Liver (tissue), 8 donors: ENCODE measurements at regions not wholly inside any gene's neighbourhood (a gene's known extent, or its start where the extent isn't known, plus 50 kb on each side); places are given as distances from the start of the nearest gene placed in this dataset.

Experiments used
- DNase-seq: peaks from one replicate; pipeline ENCODE4 v3.0.0-alpha.2; 2017; ENCODE audit warnings: low spot score
- H3K27ac ChIP-seq, 2 donors: one replicate each; pipeline ENCODE4 v1.7.0; 2013; ENCODE audit warnings: inconsistent platforms in 2 of 2, low read length in 2 of 2, control low read depth in 1 of 2, low read depth in 1 of 2, mild to moderate bottlenecking in 1 of 2
- H3K27me3 ChIP-seq, 4 donors: one replicate each; pipeline versions ENCODE4 v1.6.1 to v1.7.0; 2013; ENCODE audit warnings: low read length in 3 of 4, inconsistent platforms in 1 of 4, mild to moderate bottlenecking in 1 of 4, moderate library complexity in 1 of 4; ENCODE audit not compliant: control insufficient read depth in 4 of 4, insufficient read depth in 4 of 4
- H3K36me3 ChIP-seq, 4 donors: one replicate each; pipeline versions ENCODE4 v1.6.1 to v1.7.0; 2013; ENCODE audit warnings: low read length in 3 of 4, mild to moderate bottlenecking in 3 of 4, low read depth in 1 of 4, moderate library complexity in 1 of 4; ENCODE audit not compliant: control insufficient read depth in 4 of 4, insufficient read depth in 3 of 4
- H3K4me1 ChIP-seq, 4 donors: one replicate each; pipeline versions ENCODE4 v1.6.1 to v1.7.0; 2013; ENCODE audit warnings: low read length in 3 of 4, mild to moderate bottlenecking in 3 of 4, moderate library complexity in 1 of 4; ENCODE audit not compliant: control insufficient read depth in 4 of 4, insufficient read depth in 4 of 4
- H3K4me3 ChIP-seq, 3 donors: one replicate each; pipeline versions ENCODE4 v1.6.1 to v1.7.0; 2013; ENCODE audit warnings: low read length in 3 of 3, control low read depth in 1 of 3, low read depth in 1 of 3, mild to moderate bottlenecking in 1 of 3
- H3K9ac ChIP-seq, 2 donors: one replicate each; pipeline ENCODE4 v1.7.0; 2013; ENCODE audit warnings: low read length in 2 of 2, mild to moderate bottlenecking in 2 of 2, moderate library complexity in 2 of 2, control low read depth in 1 of 2, low read depth in 1 of 2
- H3K9me3 ChIP-seq, 4 donors: one replicate each; pipeline versions ENCODE4 v1.6.1 to v1.7.0; 2013; ENCODE audit warnings: low read length in 3 of 4; ENCODE audit not compliant: control insufficient read depth in 4 of 4
- ATF3 ChIP-seq: IDR thresholded peaks from 2 replicates; pipeline ENCODE4 v1.6.1; 2016; ENCODE audit warnings: antibody characterized with exemption
- CTCF ChIP-seq: fragments of 150-350 bp; IDR thresholded peaks from 2 replicates; pipeline ENCODE4 v1.5.1; 2017; ENCODE audit warnings: improper control_type of control experiment, low read depth, low read length; ENCODE audit not compliant: missing input control
- EGR1 ChIP-seq, 2 donors: IDR thresholded peaks; 2 replicates each; pipeline ENCODE4 v1.6.1; 2016 to 2018; ENCODE audit warnings: antibody characterized with exemption in 2 of 2, low read depth in 2 of 2
- FOXA1 ChIP-seq: IDR thresholded peaks from 2 replicates; pipeline ENCODE4 v1.6.1; 2016; ENCODE audit warnings: antibody characterized with exemption
- FOXA2 ChIP-seq: IDR thresholded peaks from 2 replicates; pipeline ENCODE4 v1.6.1; 2016; ENCODE audit warnings: antibody characterized with exemption
- GABPA ChIP-seq, 2 donors: IDR thresholded peaks in 1 of 2; conservative IDR thresholded peaks in 1 of 2; 2 replicates each; pipeline ENCODE4 v1.6.1; 2016; ENCODE audit warnings: antibody characterized with exemption in 2 of 2, mild to moderate bottlenecking in 1 of 2, moderate library complexity in 1 of 2
- HNF4A ChIP-seq, 2 donors: conservative IDR thresholded peaks; 2 replicates each; pipeline ENCODE4 v1.6.1; 2016; ENCODE audit warnings: antibody characterized with exemption in 2 of 2, mild to moderate bottlenecking in 2 of 2
- HNF4G ChIP-seq: IDR thresholded peaks from 2 replicates; pipeline ENCODE4 v1.6.1; 2016; ENCODE audit warnings: antibody characterized with exemption
- JUND ChIP-seq, 2 donors: IDR thresholded peaks; 2 replicates each; pipeline ENCODE4 v1.6.1; 2016; ENCODE audit warnings: antibody characterized with exemption in 2 of 2
- MAX ChIP-seq: IDR thresholded peaks from 2 replicates; pipeline ENCODE4 v1.6.1; 2016; ENCODE audit warnings: antibody characterized with exemption
- NR2F2 ChIP-seq: IDR thresholded peaks from 2 replicates; pipeline ENCODE4 v1.6.1; 2016; ENCODE audit warnings: antibody characterized with exemption
- RAD21 ChIP-seq, 2 donors: IDR thresholded peaks; 2 replicates each; pipeline ENCODE4 v1.6.1; 2016; ENCODE audit warnings: antibody characterized with exemption in 2 of 2, mild to moderate bottlenecking in 2 of 2
- REST ChIP-seq: IDR thresholded peaks from 2 replicates; pipeline ENCODE4 v1.6.1; 2016; ENCODE audit warnings: antibody characterized with exemption, mild to moderate bottlenecking
- RXRA ChIP-seq, 2 donors: IDR thresholded peaks; 2 replicates each; pipeline ENCODE4 v1.6.1; 2017 to 2018; ENCODE audit warnings: antibody characterized with exemption in 2 of 2, mild to moderate bottlenecking in 1 of 2
- SP1 ChIP-seq: IDR thresholded peaks from 2 replicates; pipeline ENCODE4 v1.6.1; 2018; ENCODE audit warnings: antibody characterized with exemption, mild to moderate bottlenecking
- TAF1 ChIP-seq: conservative IDR thresholded peaks from 2 replicates; pipeline ENCODE4 v1.6.1; 2016; ENCODE audit warnings: antibody characterized with exemption, mild to moderate bottlenecking
- YY1 ChIP-seq: IDR thresholded peaks from 2 replicates; pipeline ENCODE4 v1.6.1; 2016; ENCODE audit warnings: antibody characterized with exemption, mild to moderate bottlenecking
- ZBTB33 ChIP-seq: IDR thresholded peaks from 2 replicates; pipeline ENCODE4 v1.6.1; 2016; ENCODE audit warnings: antibody characterized with exemption
- WGBS: extraction: QIAGEN DNeasy Blood & Tissue Kit; methylation state at CpG from one replicate; pipeline ENCODE4 v1.1.7; 2013; 5-methylcytosine and 5-hydroxymethylcytosine counted together
- donor health status: healthy.
- donor health status: healthy.
- donor health status: healthy.
- donor health status: healthy.
- donor health status: healthy.

- H3K27me3 ChIP-seq: peaks cover 0 to 13% (median 0%) of the 10 kb centered on the region in 4 donors
- no peak overlapping the region for H3K27ac ChIP-seq
- no peak for DNase-seq
- H3K9ac ChIP-seq: no peak overlapping the region
- TF ChIP-seq NR2F2 (no peak), ZBTB33 (no peak), GABPA (IDR thresholded peaks at IDR 0.05 in 1 of 2, conservative IDR thresholded peaks at IDR 0.05 in 1 of 2) (no peak), CTCF (no peak), SP1 (no peak), JUND (IDR thresholded peaks at IDR 0.05) (no peak), HNF4A (conservative IDR thresholded peaks at IDR 0.05) (no peak), REST (no peak), ATF3 (no peak), HNF4G (no peak), YY1 (no peak), FOXA1 (no peak)
- no peak overlapping the region for H3K4me3 ChIP-seq
- H3K36me3 ChIP-seq: no peaks in the 10 kb centered on the region
- WGBS: 84% methylated on average over 5 of the region's 5 CpGs
- no peaks in the 10 kb centered on the region for H3K9me3 ChIP-seq
- no peaks in the 10 kb centered on the region for H3K4me1 ChIP-seq
These were observed 156.1 kb upstream of the SEMA6A start for GRCh38 chr5:116730706-116731105.

- WGBS: 68% methylated on average over 1 of the region's 1 CpG
- Histone ChIP-seq H3K9me3 (no peaks in the 10 kb centered on the region), H3K27me3 (peaks cover 0 to 13% (median 0%) of the 10 kb centered on the region in 4 donors), H3K4me1 (no peaks in the 10 kb centered on the region), H3K27ac (no peak overlapping the region), H3K9ac (no peak overlapping the region), H3K4me3 (no peak overlapping the region), H3K36me3 (no peaks in the 10 kb centered on the region)
- no peak for DNase-seq
- TF ChIP-seq MAX: no peak
- TF ChIP-seq YY1: no peak
- no peak for TF ChIP-seq HNF4A (conservative IDR thresholded peaks at IDR 0.05)
- no peak for TF ChIP-seq EGR1 (IDR thresholded peaks at IDR 0.05; ENCODE audit: low read depth in 2 of 2)
- no peak for TF ChIP-seq HNF4G
- no peak for TF ChIP-seq REST
- no peak for TF ChIP-seq RAD21 (IDR thresholded peaks at IDR 0.05)
- TF ChIP-seq NR2F2: no peak
- no peak for TF ChIP-seq FOXA1
- no peak for TF ChIP-seq ATF3
- TF ChIP-seq RXRA (IDR thresholded peaks at IDR 0.05): no peak
- TF ChIP-seq GABPA (IDR thresholded peaks at IDR 0.05 in 1 of 2, conservative IDR thresholded peaks at IDR 0.05 in 1 of 2): no peak
- TF ChIP-seq TAF1: no peak
- no peak for TF ChIP-seq ZBTB33
- TF ChIP-seq FOXA2: no peak
These were observed 155.6 kb upstream of the SEMA6A start for GRCh38 chr5:116730185-116730584.
